Activated CD8-positive, alpha-beta memory T cell treated with anti-CD3 and anti-CD28 coated beads, Interleukin-2, amount 50 U/mL, for 1 hour (primary cell): ENCODE measurements at regions not wholly inside any gene's neighbourhood (a gene's known extent, or its start where the extent isn't known, plus 50 kb on each side); places are given as distances from the start of the nearest gene placed in this dataset.

Experiments used
- DNase-seq: peaks from one replicate; pipeline ENCODE4 v3.0.0-alpha.2; 2020; ENCODE audit errors: extremely low read depth

- DNase-seq = no peak
Measured at GRCh38 chr5:93057311-93057710, 523.7 kb downstream of the NR2F1-AS1 start.

- DNase-seq = no peak
Measured at GRCh38 chr5:93055971-93056370, 525.0 kb downstream of the NR2F1-AS1 start.

DNA sequence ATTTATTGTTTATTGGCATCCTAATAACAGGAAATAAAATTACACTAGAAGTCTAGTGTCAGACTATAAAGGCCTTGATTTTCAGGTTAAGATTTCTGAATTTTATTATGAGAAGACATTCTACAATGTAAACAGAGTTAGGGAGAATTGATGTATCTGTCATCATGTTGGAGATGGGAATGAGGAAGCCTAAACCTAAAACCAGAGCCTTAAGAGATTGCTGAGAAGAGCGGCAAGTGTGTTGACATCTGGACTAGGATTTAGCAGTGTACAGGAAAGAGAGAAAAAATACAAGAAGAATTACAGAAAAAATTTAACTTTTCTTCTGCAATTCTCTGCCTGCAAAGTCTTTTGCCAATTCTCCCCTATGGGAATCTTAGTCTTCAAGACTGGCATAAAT is 525.5 kb downstream of the NR2F1-AS1 start:
- DNase-seq = no peak

DNA sequence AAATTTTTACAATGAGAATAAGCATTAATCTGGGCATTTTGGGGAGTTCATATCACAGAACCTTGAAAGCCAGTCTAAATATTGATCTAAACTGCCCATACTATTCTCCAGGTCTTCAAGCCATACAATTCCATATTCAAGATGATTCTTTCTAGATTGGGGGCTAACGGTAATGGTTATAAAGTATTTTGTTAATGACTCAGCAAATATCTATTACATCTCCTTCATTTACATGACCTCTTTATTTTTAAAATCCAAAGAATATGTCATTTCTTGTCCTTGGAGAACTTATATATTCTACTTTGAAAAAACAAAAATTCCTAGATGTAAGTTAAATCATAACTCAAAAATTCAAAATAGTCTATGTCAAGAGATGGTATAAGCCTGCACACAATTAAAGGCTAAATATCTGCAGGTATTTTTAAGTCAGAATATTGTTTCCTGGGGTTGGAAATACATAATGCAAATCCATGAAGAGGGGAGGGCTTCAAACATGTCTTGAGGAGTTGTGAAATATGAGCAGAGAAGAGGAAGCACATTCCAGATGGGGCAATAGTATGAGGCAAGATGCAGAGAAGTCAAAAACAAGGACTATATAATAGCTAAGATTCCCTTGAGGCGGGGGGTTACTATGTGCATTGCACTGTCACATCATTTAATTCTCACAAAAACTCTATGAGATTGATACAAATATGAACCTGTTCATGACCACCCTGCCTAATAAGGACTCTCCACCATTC is 526.4 kb downstream of the NR2F1-AS1 start:
- no peak for DNase-seq

GRCh38 chr5:93053825-93054224 is 527.2 kb downstream of the NR2F1-AS1 start:
- DNase-seq = no peak

- DNase-seq = no peak
Measured at GRCh38 chr5:93048858-93049257, 532.2 kb downstream of the NR2F1-AS1 start.

DNA sequence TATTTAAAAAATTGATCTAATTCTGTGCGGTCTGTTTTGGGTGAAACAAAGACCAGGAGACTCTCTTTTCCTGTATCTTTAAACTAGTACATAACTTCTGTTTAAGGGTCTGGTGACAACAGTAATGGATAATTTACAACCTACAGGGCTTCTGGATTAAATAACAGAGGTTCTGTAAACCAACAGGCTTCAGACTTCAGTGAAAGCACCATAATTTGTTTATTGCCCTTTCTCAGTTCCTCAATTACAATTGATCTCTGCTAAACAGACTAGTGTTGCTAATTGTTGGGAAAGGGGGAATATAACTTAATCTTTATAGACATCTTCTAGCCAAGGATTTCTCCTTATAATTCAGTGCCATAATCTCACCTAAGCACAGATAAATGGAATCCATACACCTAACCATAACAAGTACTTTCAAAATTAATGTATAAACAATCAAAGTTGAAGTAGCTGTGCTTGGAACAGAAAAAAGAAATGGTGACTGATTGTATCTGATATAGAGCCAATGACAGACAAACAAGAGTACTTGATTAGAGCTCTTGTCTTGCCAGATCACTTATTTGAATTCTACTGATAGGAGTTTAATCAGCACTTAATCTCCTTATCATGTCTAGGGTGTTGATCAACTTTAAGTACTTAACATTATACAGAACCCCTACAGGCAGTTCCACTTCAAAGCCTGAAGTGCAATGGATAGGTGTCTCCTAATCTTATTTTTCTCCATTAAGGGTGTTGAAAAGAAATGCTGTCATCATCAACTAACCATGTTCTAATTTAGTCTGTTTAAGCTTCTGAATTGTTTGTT is 536.0 kb downstream of the NR2F1-AS1 start:
- no peak for DNase-seq

DNA sequence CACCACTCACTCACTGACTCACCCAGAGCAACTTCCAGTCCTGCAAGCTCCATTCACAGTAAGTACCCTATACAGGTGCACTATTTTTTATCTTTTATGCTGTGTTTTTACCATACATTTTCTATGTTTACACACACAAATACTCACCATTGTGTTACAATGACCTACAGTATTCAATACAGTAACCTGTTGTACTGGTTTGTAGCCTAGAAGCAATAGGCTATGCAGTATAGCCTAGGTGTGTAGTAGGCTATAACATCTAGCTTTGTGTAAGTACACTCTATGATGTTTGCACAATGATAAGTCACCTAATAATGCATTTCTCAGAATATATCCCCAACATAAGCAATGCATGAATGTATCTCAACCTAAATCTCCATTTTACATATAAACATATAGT is 541.1 kb downstream of the NR2F1-AS1 start:
- DNase-seq = no peak

DNA sequence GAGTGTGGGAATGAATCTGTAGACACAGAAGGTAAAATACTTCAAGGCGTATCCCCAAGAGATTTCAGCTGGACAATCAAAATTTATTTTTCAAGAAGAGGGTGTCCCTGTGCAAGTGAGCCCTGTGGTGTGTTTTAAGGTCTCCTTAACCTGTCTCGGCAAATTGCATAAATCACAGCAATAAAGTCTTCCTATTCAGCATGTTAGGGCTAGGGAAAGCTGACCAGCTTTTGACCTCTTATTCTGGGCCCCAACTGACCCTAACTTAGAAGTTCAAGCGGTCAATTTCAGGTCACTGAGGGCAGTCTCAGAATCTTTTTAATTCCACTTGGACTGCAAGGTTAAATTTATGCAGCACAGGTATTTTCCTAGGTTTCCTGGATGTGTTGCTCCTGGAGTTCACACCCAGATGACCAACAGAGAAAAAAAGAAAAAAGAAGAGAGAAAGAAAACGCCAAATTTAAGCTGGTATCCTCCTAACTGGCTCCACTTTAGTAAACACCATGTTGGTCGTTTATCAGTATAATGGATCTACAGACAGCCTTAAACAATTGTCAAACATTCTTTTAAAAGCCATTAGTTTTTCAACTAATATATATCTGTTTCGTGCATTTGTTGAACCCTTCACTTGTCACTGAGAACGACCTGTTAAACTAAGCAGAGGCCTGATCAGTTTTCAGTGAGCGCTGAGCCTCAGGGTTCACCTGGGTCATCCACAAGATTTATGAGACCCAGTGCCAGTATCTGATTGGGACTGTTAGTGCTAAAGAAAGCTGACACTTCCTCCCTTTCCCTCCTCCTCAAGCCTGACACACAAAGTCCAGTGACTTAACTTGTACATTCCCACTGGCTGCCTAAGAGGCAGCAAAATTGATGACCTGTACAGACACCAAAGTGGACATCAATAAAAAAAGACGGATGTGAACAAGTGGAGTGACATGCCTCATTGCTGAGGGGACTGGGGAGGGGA is 546.1 kb downstream of the NR2F1-AS1 start:
- no peak for DNase-seq

DNA sequence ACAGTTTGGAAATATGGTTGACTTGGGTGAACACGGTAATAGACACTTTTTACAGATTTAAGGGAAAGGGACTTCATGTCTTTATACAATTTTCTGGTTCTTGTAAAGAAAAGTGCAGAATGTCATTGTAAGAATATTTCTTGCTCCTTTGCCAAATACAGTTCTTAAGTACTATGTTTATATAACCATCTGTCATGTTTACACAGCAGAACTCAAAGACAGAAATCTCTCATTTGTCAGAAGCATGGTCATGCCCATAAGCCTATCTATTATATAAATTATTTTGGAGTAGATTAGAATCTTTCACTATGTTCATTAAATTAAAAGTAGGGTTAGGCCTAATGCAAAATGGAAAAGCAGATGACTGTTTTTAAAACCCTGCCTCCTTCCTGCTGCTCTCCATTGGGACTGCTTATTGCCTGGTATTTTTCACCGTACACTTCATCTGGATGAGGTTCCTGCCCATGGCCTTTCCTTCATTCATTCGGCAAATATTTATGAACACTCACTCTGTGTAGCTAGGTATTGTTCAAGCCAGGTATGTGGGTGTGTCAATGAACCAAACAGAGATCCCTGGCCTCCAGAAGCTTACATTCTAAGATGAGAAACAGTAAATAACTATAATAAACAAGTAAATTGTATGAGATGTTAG is 558.1 kb downstream of the NR2F1-AS1 start:
- DNase-seq = no peak

DNA sequence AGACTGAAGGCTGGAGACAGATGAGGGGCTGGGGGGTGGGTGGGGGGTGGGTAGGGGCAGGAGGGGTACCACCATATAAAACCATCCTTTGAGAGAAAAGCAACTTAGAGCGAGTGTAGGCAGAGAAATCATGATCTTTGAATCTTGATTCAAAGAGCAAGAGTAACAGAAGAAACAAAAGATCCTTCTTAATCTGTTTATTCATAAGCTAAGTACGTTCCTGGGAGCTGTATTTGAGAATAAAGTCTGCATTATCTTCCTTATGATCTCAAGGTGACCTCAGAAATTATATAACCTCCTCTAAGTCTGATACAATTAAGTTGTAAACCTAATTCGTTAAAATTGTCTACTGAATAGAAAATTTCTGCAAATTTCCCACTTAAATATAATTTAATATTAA is 558.8 kb downstream of the NR2F1-AS1 start:
- DNase-seq = no peak

GRCh38 chr5:93019896-93020295 is 561.1 kb downstream of the NR2F1-AS1 start:
- DNase-seq = no peak

DNA sequence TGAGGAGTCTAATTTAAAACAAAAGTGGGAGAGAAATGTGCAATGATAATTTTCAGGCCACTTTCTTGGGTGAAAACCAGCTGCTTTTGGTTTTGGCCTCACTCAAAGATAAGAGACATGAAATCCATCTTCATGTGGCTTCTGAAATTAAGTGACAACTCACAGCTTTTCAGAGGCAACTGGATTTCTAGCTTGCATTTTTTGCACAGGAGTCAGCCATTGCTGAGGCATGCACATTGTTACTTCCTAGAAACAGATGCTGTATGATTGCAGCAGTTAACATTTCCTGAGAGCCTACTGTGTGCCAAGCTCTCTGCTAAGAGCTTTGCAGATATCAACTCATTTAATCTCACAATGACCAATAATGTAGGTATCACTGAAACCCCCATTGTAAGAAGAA is 562.6 kb downstream of the NR2F1-AS1 start:
- no peak for DNase-seq

DNA sequence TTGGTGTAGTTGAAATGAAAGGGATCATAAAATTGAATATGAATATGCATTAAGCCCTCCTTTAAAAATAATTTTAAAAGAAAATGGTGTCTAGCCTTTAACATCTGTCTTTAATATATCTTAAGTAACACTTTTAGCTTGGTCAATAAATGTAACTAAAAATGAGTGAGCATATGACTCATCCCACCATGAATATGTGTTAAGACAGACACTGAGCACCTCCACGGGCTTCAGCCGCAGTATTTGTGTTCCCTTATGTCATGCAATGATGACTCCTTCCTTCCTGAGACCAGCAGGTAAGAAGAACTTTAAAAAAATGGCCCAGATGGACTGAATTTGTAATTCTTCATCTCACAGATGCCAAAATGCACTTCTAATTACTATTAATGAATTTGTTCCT is 563.2 kb downstream of the NR2F1-AS1 start:
- no peak for DNase-seq

DNA sequence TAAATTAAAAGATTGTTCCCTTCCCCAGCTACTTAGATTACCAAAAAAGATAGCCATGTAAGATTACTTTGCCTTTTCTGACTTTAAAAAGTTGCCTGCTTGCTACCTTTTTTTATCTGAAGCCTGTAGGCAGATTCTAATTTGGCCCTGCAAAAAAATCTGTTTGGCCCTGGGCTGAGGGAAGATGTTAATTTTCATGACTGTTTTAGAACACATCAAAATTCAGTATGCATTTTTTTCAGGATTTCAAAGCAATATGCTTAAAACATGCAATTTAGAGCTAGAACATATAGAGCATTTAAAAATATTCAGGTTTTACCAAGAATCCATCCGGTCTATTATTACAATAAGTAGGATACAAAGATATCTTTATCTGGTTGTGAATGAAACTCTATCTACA is 563.6 kb downstream of the NR2F1-AS1 start:
- no peak for DNase-seq

- DNase-seq = no peak
Measured at GRCh38 chr5:93010616-93011015, 570.4 kb downstream of the NR2F1-AS1 start.

DNA sequence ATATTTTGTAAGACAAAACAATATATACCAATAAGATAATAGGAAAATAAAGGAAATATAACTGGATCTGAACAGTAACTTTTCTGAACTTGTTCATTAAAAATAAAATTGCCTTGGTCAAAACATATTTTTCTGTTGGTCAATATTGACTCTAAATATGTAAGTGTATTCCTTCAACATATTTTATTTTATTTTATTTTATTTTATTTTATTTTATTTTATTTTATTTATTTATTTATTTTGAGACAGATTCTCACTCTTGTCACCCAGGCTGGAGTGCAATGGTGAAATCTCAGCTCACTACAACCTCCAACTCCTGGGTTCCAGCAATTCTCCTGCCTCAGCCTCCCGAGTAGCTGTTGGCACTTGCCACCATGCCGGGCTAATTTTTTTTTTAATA is 571.0 kb downstream of the NR2F1-AS1 start:
- no peak for DNase-seq

DNA sequence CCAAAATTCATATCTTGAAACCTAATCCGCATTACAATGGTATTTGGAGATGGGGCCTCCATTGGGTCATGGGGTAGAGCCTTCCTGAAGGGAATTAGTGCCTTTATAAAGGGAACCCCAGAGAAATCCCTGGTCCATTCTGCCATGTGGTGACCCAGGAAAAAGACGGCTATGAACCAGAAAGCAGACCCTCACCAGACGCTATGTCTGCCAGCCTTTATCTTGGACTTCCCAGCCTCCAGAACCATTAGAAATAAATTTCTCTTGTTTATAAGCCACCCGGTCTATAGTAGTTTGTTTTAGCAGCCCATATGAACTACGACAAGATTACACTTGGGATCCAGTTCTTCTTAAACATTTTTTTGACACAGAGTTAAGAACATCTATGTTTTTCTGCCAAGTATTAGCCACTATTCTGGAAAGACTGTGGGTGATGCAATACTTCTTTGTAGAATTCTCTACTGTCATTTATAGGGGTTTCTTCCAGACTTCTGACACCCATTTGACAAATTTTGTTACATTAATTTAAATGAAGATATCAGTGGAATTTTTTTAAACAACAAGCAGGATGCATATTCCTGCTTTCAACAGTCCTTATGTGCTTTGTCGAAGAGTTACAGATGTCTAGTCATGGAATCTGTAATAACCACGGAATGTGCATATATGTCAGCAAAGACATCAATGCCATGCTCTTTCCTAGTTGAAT is 572.4 kb downstream of the NR2F1-AS1 start:
- no peak for DNase-seq

DNA sequence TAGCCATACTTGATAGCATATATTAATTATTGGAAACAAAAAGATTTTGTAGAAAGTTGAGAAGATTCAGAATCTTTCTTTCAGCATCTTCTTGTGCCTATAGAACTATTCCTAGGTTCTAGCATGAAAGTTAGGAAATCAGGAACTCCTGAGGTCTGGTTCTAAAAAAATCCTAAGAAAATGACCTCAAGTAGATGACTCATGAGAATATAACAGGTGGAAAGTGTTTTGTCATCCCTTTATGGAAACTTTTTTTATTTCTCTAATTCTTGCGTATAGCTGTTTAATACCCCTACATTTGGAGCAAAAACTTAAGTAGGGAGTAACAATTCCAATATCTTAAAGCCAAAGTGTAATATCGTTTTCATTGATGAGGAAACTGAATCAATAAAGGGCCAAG is 574.1 kb downstream of the NR2F1-AS1 start:
- DNase-seq = no peak

GRCh38 chr5:92998456-92998855 is 582.6 kb downstream of the NR2F1-AS1 start:
- no peak for DNase-seq

DNA sequence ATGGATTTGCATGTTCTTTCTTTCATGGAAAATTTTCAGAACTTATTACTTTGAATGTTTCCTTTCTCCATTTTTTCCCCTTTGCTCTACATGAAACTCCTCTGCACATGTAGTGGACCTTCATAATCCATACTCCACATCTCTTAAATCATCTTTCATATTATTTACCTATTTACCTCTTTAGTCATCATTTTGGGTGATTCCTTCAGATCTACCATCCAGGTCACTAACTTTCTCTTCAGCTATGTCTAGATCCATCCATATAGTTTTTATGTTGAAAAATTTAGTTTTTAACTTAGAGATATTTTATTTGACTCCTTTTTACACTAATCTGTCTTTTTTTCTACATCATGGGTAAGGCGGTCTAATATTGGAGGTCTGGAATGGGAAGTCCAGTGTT is 586.6 kb downstream of the NR2F1-AS1 start:
- DNase-seq = no peak
